ENCODE measurements at regions not wholly inside any gene's neighbourhood (a gene's known extent, or its start where the extent isn't known, plus 50 kb on each side); places are given as distances from the start of the nearest gene placed in this dataset.

- no peaks in the 10 kb centered on the region for H3K36me3 ChIP-seq (ENCODE audit: control insufficient read depth in 1 of 2, insufficient read depth in 2 of 2, low read length in 2 of 2)
- H3K4me2 ChIP-seq (ENCODE audit: low read length): no peak overlapping the region
- no TSS peak for BruUV-seq (replicated peaks)
- H3K79me2 ChIP-seq (ENCODE audit: insufficient read depth, low read length): no peaks in the 10 kb centered on the region
- TF ChIP-seq ZBTB33 (IDR thresholded peaks at IDR 0.05; ENCODE audit: extremely low read depth, insufficient replicate concordance, low read length): no peak
- no peak for TF ChIP-seq JUND (IDR thresholded peaks at IDR 0.05)
- no peak for TF ChIP-seq POLR2A (IDR thresholded peaks at IDR 0.05; ENCODE audit: borderline replicate concordance, extremely low read depth, insufficient read depth, insufficient read length)
- TF ChIP-seq ELF1 (IDR thresholded peaks at IDR 0.05; ENCODE audit: borderline replicate concordance, low read depth): no peak
- TF ChIP-seq TCF7L2 (IDR thresholded peaks at IDR 0.05; ENCODE audit: borderline replicate concordance, extremely low read depth, insufficient read depth, insufficient read length): no peak
- TF ChIP-seq FOSL1 (IDR thresholded peaks at IDR 0.05; ENCODE audit: low read depth): no peak
- TF ChIP-seq CBX3 (IDR thresholded peaks at IDR 0.05; ENCODE audit: low read depth): no peak
- no peak for TF ChIP-seq ZFX (IDR thresholded peaks at IDR 0.05)
- TF ChIP-seq YY1 (IDR thresholded peaks at IDR 0.05; ENCODE audit: extremely low read depth, insufficient replicate concordance, low read depth, low read length): no peak
- TF ChIP-seq, protein P1, sequence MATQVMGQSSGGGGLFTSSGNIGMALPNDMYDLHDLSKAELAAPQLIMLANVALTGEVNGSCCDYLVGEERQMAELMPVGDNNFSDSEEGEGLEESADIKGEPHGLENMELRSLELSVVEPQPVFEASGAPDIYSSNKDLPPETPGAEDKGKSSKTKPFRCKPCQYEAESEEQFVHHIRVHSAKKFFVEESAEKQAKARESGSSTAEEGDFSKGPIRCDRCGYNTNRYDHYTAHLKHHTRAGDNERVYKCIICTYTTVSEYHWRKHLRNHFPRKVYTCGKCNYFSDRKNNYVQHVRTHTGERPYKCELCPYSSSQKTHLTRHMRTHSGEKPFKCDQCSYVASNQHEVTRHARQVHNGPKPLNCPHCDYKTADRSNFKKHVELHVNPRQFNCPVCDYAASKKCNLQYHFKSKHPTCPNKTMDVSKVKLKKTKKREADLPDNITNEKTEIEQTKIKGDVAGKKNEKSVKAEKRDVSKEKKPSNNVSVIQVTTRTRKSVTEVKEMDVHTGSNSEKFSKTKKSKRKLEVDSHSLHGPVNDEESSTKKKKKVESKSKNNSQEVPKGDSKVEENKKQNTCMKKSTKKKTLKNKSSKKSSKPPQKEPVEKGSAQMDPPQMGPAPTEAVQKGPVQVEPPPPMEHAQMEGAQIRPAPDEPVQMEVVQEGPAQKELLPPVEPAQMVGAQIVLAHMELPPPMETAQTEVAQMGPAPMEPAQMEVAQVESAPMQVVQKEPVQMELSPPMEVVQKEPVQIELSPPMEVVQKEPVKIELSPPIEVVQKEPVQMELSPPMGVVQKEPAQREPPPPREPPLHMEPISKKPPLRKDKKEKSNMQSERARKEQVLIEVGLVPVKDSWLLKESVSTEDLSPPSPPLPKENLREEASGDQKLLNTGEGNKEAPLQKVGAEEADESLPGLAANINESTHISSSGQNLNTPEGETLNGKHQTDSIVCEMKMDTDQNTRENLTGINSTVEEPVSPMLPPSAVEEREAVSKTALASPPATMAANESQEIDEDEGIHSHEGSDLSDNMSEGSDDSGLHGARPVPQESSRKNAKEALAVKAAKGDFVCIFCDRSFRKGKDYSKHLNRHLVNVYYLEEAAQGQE (IDR thresholded peaks at IDR 0.05; ENCODE audit: low read depth): no peak
- TF ChIP-seq RAD21 (IDR thresholded peaks at IDR 0.05; ENCODE audit: low read depth): no peak
- TF ChIP-seq, protein P2, sequence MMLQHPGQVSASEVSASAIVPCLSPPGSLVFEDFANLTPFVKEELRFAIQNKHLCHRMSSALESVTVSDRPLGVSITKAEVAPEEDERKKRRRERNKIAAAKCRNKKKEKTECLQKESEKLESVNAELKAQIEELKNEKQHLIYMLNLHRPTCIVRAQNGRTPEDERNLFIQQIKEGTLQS (IDR thresholded peaks at IDR 0.05): no peak
- no peak for TF ChIP-seq SP1 (IDR thresholded peaks at IDR 0.05; ENCODE audit: low read depth)
- TF ChIP-seq EZH2phosphoT487 (IDR thresholded peaks at IDR 0.05; ENCODE audit: borderline replicate concordance): no peak
- no peak for TF ChIP-seq SRF (IDR thresholded peaks at IDR 0.05; ENCODE audit: low read depth)
- TF ChIP-seq ZNF274 (IDR thresholded peaks at IDR 0.05; ENCODE audit: low read depth, low read length): no peak
- TF ChIP-seq, protein P3, sequence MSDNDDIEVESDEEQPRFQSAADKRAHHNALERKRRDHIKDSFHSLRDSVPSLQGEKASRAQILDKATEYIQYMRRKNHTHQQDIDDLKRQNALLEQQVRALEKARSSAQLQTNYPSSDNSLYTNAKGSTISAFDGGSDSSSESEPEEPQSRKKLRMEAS (IDR thresholded peaks at IDR 0.05): no peak
- no peak for ATAC-seq
- DNase-seq (ENCODE audit: low read depth, low spot score): no peak
- no peak overlapping the region for H3K27ac ChIP-seq (ENCODE audit: low read depth, low read length)
- ChIA-PET POLR2A (no interaction called here), RAD21 (ENCODE audit: low non-redundant PET in 1 of 2, low total read pairs in 2 of 2, uncharacterized antibody in 2 of 2, unreplicated experiment in 2 of 2) (no interaction called here), CTCF (no interaction called here)
- no peak overlapping the region for H3K4me3 ChIP-seq (replicated peaks in 1 of 2; ENCODE audit: low read depth in 1 of 2, low read length in 2 of 2)
- H4K20me1 ChIP-seq (ENCODE audit: insufficient read depth): no peaks in the 10 kb centered on the region
- no peak overlapping the region for H3K9ac ChIP-seq (ENCODE audit: low read length)
- no peaks in the 10 kb centered on the region for H3K27me3 ChIP-seq (ENCODE audit: insufficient read depth, low read length)
- no peak overlapping the region for H2AFZ ChIP-seq (ENCODE audit: low read depth, low read length, poor library complexity, severe bottlenecking)
- peaks cover 14 to 17% of the 10 kb centered on the region in 2 experiments; a peak in 2 of 4 replicates for H3K9me3 ChIP-seq (ENCODE audit: control insufficient read depth in 1 of 2, insufficient read depth in 1 of 2, low read depth in 1 of 2, low read length in 2 of 2)
- intact Hi-C loops (cut with micrococcal nuclease): no loop called here
- no peaks in the 10 kb centered on the region for H3K9me2 ChIP-seq (ENCODE audit: insufficient read depth)
- H3K4me1 ChIP-seq (ENCODE audit: control insufficient read depth in 1 of 2, insufficient read depth in 2 of 2, low read length in 2 of 2): no peaks in the 10 kb centered on the region
Measured at GRCh38 chr4:65202853-65203236, 467.4 kb downstream of the EPHA5 start.

Measured in HCT116 (cell line).